Gastrocnemius medialis (tissue), 4 donors: ENCODE measurements at regions not wholly inside any gene's neighbourhood (a gene's known extent, or its start where the extent isn't known, plus 50 kb on each side); places are given as distances from the start of the nearest gene placed in this dataset.

Experiments used
- ATAC-seq, 2 donors: fragments of 150-250 bp; one replicate each; pipeline ENCODE4 v1.9.1; 2016
- DNase-seq, 2 donors: peaks; one replicate each; pipeline ENCODE4 v3.0.0-alpha.2; 2019
- H3K27ac ChIP-seq, 4 donors: fragments of 200-600 bp; sonication (generic); 1 replicate in 1 of 4; 2 replicates in 3 of 4; pipeline ENCODE4 v1.5.1; 2016 to 2018; ENCODE audit warnings: mild to moderate bottlenecking in 2 of 4, moderate library complexity in 1 of 4
- H3K27me3 ChIP-seq, 3 donors: fragments of 200-600 bp; sonication (generic) in 2 of 3; 1 replicate in 1 of 3; 2 replicates in 2 of 3; pipeline versions ENCODE4 v1.5.1 to v1.6.0; 2016 to 2019; ENCODE audit warnings: mild to moderate bottlenecking in 1 of 3, moderate library complexity in 1 of 3
- H3K36me3 ChIP-seq, 2 donors: fragments of 200-600 bp; sonication (generic) in 1 of 2; one replicate each; pipeline ENCODE4 v1.5.1; 2017 to 2018
- H3K4me1 ChIP-seq, 2 donors: fragments of 200-600 bp; sonication (generic) in 1 of 2; one replicate each; pipeline ENCODE4 v1.5.1; 2016 to 2017; ENCODE audit warnings: mild to moderate bottlenecking in 2 of 2
- H3K4me3 ChIP-seq, 4 donors: fragments of 200-600 bp; sonication (generic) in 3 of 4; 1 replicate in 1 of 4; 2 replicates in 3 of 4; pipeline ENCODE4 v1.5.1; 2016 to 2019; ENCODE audit warnings: mild to moderate bottlenecking in 2 of 4
- H3K9me3 ChIP-seq, 3 donors: fragments of 200-600 bp; sonication (generic) in 2 of 3; 1 replicate in 1 of 3; 2 replicates in 2 of 3; pipeline ENCODE4 v1.5.1; 2016 to 2019
- CTCF ChIP-seq, 5 experiments: fragments of 450-650 bp in 3 of 5; fragments of 200-600 bp in 2 of 5; sonication (generic) in 2 of 5; IDR thresholded peaks in 4 of 5; conservative IDR thresholded peaks in 1 of 5; 1 replicate in 4 of 5; 2 replicates in 1 of 5; pipeline ENCODE4 v1.5.1; 2016 to 2019; ENCODE audit warnings: antibody characterized with exemption in 5 of 5, mild to moderate bottlenecking in 3 of 5, moderate library complexity in 3 of 5
- POLR2A ChIP-seq, 2 donors: fragments of 450-650 bp; IDR thresholded peaks; one replicate each; pipeline ENCODE4 v1.6.1; 2017; ENCODE audit warnings: antibody characterized with exemption in 2 of 2, mild to moderate bottlenecking in 2 of 2, moderate library complexity in 2 of 2
- in situ Hi-C, 4 donors: fragments of 200-750 bp; cut with MboI; loops; one replicate each; pipeline versions ENCODE4 v1.15.0 to v1.8.0; 2017; ENCODE audit warnings: low sequenced_read_pairs in 4 of 4
- intact Hi-C: fragments of 100-400 bp; cut with DNase I; formaldehyde crosslinking; loops from one replicate; pipeline ENCODE4 v1.15.1; 2023; ENCODE audit warnings: low total_unique reads

- intact Hi-C loops (no loop called here), in situ Hi-C loops (no loop called here)
- Histone ChIP-seq H3K4me3 (no peak overlapping the region), H3K27ac (no peak overlapping the region), H3K27me3 (no peaks in the 10 kb centered on the region), H3K4me1 (no peaks in the 10 kb centered on the region), H3K9me3 (no peaks in the 10 kb centered on the region), H3K36me3 (no peaks in the 10 kb centered on the region)
- TF ChIP-seq POLR2A (IDR thresholded peaks at IDR 0.05) (no peak), CTCF (IDR thresholded peaks at IDR 0.05 in 4 of 5, conservative IDR thresholded peaks at IDR 0.05 in 1 of 5) (no peak)
- no peak for ATAC-seq
- no peak for DNase-seq
These were observed 86.8 kb downstream of the CCT6B start for GRCh38 chr17:34874478-34874877.

- H3K4me1 ChIP-seq: no peaks in the 10 kb centered on the region
- intact Hi-C loops: no loop called here
- no peaks in the 10 kb centered on the region for H3K36me3 ChIP-seq
These were observed 88.6 kb downstream of the CCT6B start for GRCh38 chr17:34872640-34873039.

GRCh38 chr17:34869641-34870040, 91.6 kb downstream of the CCT6B start:
- DNase-seq (no peak), ATAC-seq (no peak)
- Histone ChIP-seq H3K36me3 (no peaks in the 10 kb centered on the region), H3K4me1 (no peaks in the 10 kb centered on the region), H3K9me3 (peaks cover 0 to 3% (median 0%) of the 10 kb centered on the region in 3 donors), H3K4me3 (no peak overlapping the region), H3K27ac (no peak overlapping the region), H3K27me3 (no peaks in the 10 kb centered on the region)
- intact Hi-C loops (no loop called here), in situ Hi-C loops (no loop called here)
- TF ChIP-seq POLR2A (IDR thresholded peaks at IDR 0.05): no peak

More at GRCh38 chr17:34872640-34873039, 88.6 kb downstream of the CCT6B start:
- Histone ChIP-seq H3K9me3 (peaks cover 0 to 3% (median 0%) of the 10 kb centered on the region in 3 donors), H3K27ac (no peak overlapping the region), H3K27me3 (no peaks in the 10 kb centered on the region), H3K4me3 (no peak overlapping the region)
- ATAC-seq (no peak), DNase-seq (no peak)
- in situ Hi-C loops: no loop called here
- no peak for TF ChIP-seq CTCF (IDR thresholded peaks at IDR 0.05 in 4 of 5, conservative IDR thresholded peaks at IDR 0.05 in 1 of 5)
- TF ChIP-seq POLR2A (IDR thresholded peaks at IDR 0.05): no peak

GRCh38 chr17:34865716-34866115, 95.5 kb downstream of the CCT6B start:
- Histone ChIP-seq H3K4me3 (no peak overlapping the region), H3K4me1 (no peaks in the 10 kb centered on the region), H3K36me3 (no peaks in the 10 kb centered on the region), H3K27me3 (no peaks in the 10 kb centered on the region), H3K27ac (no peak overlapping the region), H3K9me3 (peaks cover 0 to 3% (median 0%) of the 10 kb centered on the region in 3 donors)
- in situ Hi-C loops (no loop called here), intact Hi-C loops (no loop called here)
- no peak for DNase-seq
- no peak for ATAC-seq
- TF ChIP-seq CTCF (IDR thresholded peaks at IDR 0.05 in 4 of 5, conservative IDR thresholded peaks at IDR 0.05 in 1 of 5) (no peak), POLR2A (IDR thresholded peaks at IDR 0.05) (no peak)

GRCh38 chr17:34862384-34862783, 98.9 kb downstream of the CCT6B start:
- no peaks in the 10 kb centered on the region for H3K4me1 ChIP-seq
- in situ Hi-C loops: no loop called here
- H3K4me3 ChIP-seq: no peak overlapping the region
- no peaks in the 10 kb centered on the region for H3K9me3 ChIP-seq
- no peak for DNase-seq
- TF ChIP-seq CTCF (IDR thresholded peaks at IDR 0.05 in 4 of 5, conservative IDR thresholded peaks at IDR 0.05 in 1 of 5): no peak
- no peak for TF ChIP-seq POLR2A (IDR thresholded peaks at IDR 0.05)
- ATAC-seq: no peak
- H3K36me3 ChIP-seq: no peaks in the 10 kb centered on the region
- intact Hi-C loops: no loop called here
- no peak overlapping the region for H3K27ac ChIP-seq
- H3K27me3 ChIP-seq: no peaks in the 10 kb centered on the region
